ENCODE measurements at regions not wholly inside any gene's neighbourhood (a gene's known extent, or its start where the extent isn't known, plus 50 kb on each side); places are given as distances from the start of the nearest gene placed in this dataset.

GRCh38 chr1:22368125-22368524 is 83.5 kb upstream of the ZBTB40 start:
- no peak overlapping the region for H3K27ac ChIP-seq
- no peak overlapping the region for H3K4me3 ChIP-seq
- H3K4me1 ChIP-seq: no peaks in the 10 kb centered on the region
- no peak for DNase-seq
- no peaks in the 10 kb centered on the region for H3K9me3 ChIP-seq
- no peaks in the 10 kb centered on the region for H3K36me3 ChIP-seq
- no peak for TF ChIP-seq POLR2A (IDR thresholded peaks at IDR 0.05)
- no peak for TF ChIP-seq CTCF (IDR thresholded peaks at IDR 0.05)
- TF ChIP-seq EP300 (IDR thresholded peaks at IDR 0.05; ENCODE audit: low read depth): no peak
- no peak for TF ChIP-seq POLR2AphosphoS5 (IDR thresholded peaks at IDR 0.05)
- H3K27me3 ChIP-seq: peaks cover 58% of the 10 kb centered on the region
- 78% methylated on average over 1 of the region's 1 CpG; no CpG with 5 or more reads in 1 of the 2 donors for WGBS, 2 donors (ENCODE audit: low coverage in 1 of 2)
- in situ Hi-C loops (cut with MboI; ENCODE audit: low pct_ligation_motif_present in 1 of 4, low pct_unique_long_range_greater_than_20kb in 1 of 4, low sequenced_read_pairs in 3 of 4): no loop called here
- intact Hi-C loops (cut with DNase I; ENCODE audit: low total_unique reads): no loop called here

GRCh38 chr1:22369294-22370189 is 82.1 kb upstream of the ZBTB40 start:
- H3K4me1 ChIP-seq: no peaks in the 10 kb centered on the region
- no peak overlapping the region for H3K4me3 ChIP-seq
- H3K27ac ChIP-seq: no peak overlapping the region
- in situ Hi-C loops (cut with MboI; ENCODE audit: low pct_ligation_motif_present in 1 of 4, low pct_unique_long_range_greater_than_20kb in 1 of 4, low sequenced_read_pairs in 3 of 4): no loop called here
- H3K36me3 ChIP-seq: no peaks in the 10 kb centered on the region
- DNase-seq: no peak
- TF ChIP-seq POLR2AphosphoS5 (IDR thresholded peaks at IDR 0.05) (no peak), CTCF (IDR thresholded peaks at IDR 0.05) (no peak), POLR2A (IDR thresholded peaks at IDR 0.05) (no peak), EP300 (IDR thresholded peaks at IDR 0.05; ENCODE audit: low read depth) (no peak)
- 83% methylated on average over 11 of the region's 11 CpGs; no CpG with 5 or more reads in 1 of the 2 donors for WGBS, 2 donors (ENCODE audit: low coverage in 1 of 2)
- peaks cover 58% of the 10 kb centered on the region for H3K27me3 ChIP-seq
- H3K9me3 ChIP-seq: no peaks in the 10 kb centered on the region
- intact Hi-C loops (cut with DNase I; ENCODE audit: low total_unique reads): no loop called here

GRCh38 chr1:22370190-22370498 is 81.5 kb upstream of the ZBTB40 start:
- TF ChIP-seq EP300 (IDR thresholded peaks at IDR 0.05; ENCODE audit: low read depth): no peak
- no peak for TF ChIP-seq CTCF (IDR thresholded peaks at IDR 0.05)
- no peak for TF ChIP-seq POLR2AphosphoS5 (IDR thresholded peaks at IDR 0.05)
- no peak for TF ChIP-seq POLR2A (IDR thresholded peaks at IDR 0.05)

GRCh38 chr1:22371408-22371807 is 80.2 kb upstream of the ZBTB40 start:
- Histone ChIP-seq H3K9me3 (no peaks in the 10 kb centered on the region), H3K27ac (no peak overlapping the region), H3K27me3 (peaks cover 50% of the 10 kb centered on the region), H3K36me3 (no peaks in the 10 kb centered on the region), H3K4me1 (no peaks in the 10 kb centered on the region), H3K4me3 (no peak overlapping the region)
- TF ChIP-seq EP300 (IDR thresholded peaks at IDR 0.05; ENCODE audit: low read depth): no peak
- no peak for TF ChIP-seq POLR2A (IDR thresholded peaks at IDR 0.05)
- no peak for TF ChIP-seq CTCF (IDR thresholded peaks at IDR 0.05)
- no peak for TF ChIP-seq POLR2AphosphoS5 (IDR thresholded peaks at IDR 0.05)
- intact Hi-C loops (cut with DNase I; ENCODE audit: low total_unique reads) (no loop called here), in situ Hi-C loops (cut with MboI; ENCODE audit: low pct_ligation_motif_present in 1 of 4, low pct_unique_long_range_greater_than_20kb in 1 of 4, low sequenced_read_pairs in 3 of 4) (no loop called here)
- no peak for DNase-seq
- 80 to 93% methylated on average over 1 to 5 of the region's 5 CpGs for WGBS, 2 donors (ENCODE audit: low coverage in 1 of 2)

More at GRCh38 chr1:22370190-22370498, 81.5 kb upstream of the ZBTB40 start:
- H3K9me3 ChIP-seq: no peaks in the 10 kb centered on the region
- DNase-seq: no peak
- no peaks in the 10 kb centered on the region for H3K4me1 ChIP-seq
- no peak overlapping the region for H3K27ac ChIP-seq
- 33 to 45% methylated on average over 1 of the region's 1 CpG for WGBS, 2 donors (ENCODE audit: low coverage in 1 of 2)
- intact Hi-C loops (cut with DNase I; ENCODE audit: low total_unique reads) (no loop called here), in situ Hi-C loops (cut with MboI; ENCODE audit: low pct_ligation_motif_present in 1 of 4, low pct_unique_long_range_greater_than_20kb in 1 of 4, low sequenced_read_pairs in 3 of 4) (no loop called here)
- H3K36me3 ChIP-seq: no peaks in the 10 kb centered on the region
- H3K27me3 ChIP-seq: peaks cover 57% of the 10 kb centered on the region
- H3K4me3 ChIP-seq: no peak overlapping the region
